ENCODE measurements at regions not wholly inside any gene's neighbourhood (a gene's known extent, or its start where the extent isn't known, plus 50 kb on each side); places are given as distances from the start of the nearest gene placed in this dataset.

- no peaks in the 10 kb centered on the region for H3K27me3 Mint-ChIP-seq
- peaks cover 0 to 3% (median 0%) of the 10 kb centered on the region in 3 donors for H3K9me3 Mint-ChIP-seq
- no peak overlapping the region for H3K27ac Mint-ChIP-seq
Observed at GRCh38 chr4:124183231-124183630, 529.3 kb downstream of the ANKRD50 start.

DNA sequence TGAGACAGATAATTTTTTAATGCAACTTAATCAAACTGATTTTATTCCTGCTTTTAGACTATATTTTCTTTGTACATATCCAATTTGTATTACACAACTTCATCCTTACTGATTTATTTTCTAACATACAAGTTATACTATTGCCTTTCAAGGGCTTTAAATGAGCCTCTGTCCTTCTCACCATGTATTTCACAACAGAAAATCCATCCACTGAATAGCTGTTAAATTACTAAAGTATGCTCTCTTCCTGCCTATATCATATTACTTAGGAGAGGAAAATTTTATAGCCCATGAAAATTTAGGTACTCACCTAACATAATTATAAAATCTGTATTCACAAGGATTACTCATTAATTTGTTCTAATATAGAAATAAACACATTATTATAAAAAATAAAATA is 528.6 kb downstream of the ANKRD50 start:
- Mint-ChIP-seq H3K4me3 (no peak overlapping the region), H3K27ac (no peak overlapping the region), H3K4me1 (peaks cover 0 to 2% (median 0%) of the 10 kb centered on the region in 3 donors), H3K36me3 (no peaks in the 10 kb centered on the region), H3K9me3 (peaks cover 0 to 3% (median 0%) of the 10 kb centered on the region in 3 donors), H3K27me3 (no peaks in the 10 kb centered on the region)

More at GRCh38 chr4:124183231-124183630, 529.3 kb downstream of the ANKRD50 start:
- Mint-ChIP-seq H3K4me1 (peaks cover 0 to 2% (median 0%) of the 10 kb centered on the region in 3 donors), H3K4me3 (no peak overlapping the region), H3K36me3 (no peaks in the 10 kb centered on the region)

DNA sequence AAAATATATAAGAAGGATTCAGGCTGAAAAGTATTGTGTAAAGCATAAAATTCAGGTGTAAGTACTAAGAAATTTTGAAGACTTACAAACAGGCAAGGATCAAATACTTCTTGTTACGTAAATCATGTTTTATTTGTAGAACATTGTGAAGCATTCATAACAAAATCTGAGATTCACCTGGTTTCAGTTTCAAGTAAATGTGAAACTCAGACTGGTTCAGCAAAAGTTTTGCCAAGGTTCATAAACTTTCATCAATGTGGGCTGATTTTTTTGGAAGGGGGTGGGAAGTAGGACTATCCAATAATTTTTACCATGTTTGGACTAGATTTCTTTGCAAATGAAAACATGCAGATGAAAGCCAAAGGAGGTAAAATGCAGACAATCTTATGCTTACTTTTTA is 527.7 kb downstream of the ANKRD50 start:
- Mint-ChIP-seq H3K27me3 (no peaks in the 10 kb centered on the region), H3K36me3 (no peaks in the 10 kb centered on the region), H3K4me3 (no peak overlapping the region), H3K9me3 (peaks cover 0 to 3% (median 0%) of the 10 kb centered on the region in 3 donors), H3K4me1 (peaks cover 0 to 2% (median 0%) of the 10 kb centered on the region in 3 donors), H3K27ac (no peak overlapping the region)

DNA sequence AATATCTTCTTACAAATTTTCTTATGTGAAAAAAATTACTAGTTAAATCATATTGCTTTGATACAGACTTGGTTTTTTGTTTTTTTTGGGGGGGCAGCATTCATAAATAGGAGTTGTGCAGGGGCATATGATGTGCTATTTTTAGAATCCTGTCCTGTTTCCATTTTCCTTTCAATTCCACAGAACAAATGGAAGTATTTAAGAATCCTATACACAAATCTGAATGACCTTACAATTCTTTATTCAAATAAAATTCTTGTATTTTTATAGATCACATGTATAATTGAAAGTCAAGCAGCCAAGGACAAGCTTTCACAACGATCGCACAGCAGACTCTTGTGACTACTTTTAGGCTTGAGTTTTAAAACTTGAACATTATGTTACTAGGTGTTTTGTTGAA is 523.9 kb downstream of the ANKRD50 start:
- Mint-ChIP-seq H3K4me1 (no peaks in the 10 kb centered on the region), H3K4me3 (no peak overlapping the region)

DNA sequence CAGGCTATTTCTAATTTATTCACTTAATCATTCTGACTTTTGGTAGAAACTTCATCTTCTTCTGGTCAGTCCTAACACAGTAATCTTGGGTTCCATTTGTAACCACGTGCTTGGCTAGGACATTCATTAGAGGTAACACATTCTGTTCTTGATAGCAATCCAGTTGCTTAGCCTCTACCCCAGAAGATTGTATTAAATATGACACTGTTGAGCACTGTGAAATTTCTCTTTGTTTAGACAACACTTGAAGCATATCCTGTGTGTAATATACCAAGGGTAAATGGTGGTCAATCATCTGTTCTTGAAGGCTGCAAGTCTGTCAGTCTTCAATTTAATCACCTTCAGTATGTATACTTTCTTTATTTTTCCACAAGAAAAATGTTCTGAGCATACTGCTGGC is 523.0 kb downstream of the ANKRD50 start:
- Mint-ChIP-seq H3K4me3 (no peak overlapping the region), H3K4me1 (no peaks in the 10 kb centered on the region), H3K27ac (no peak overlapping the region), H3K36me3 (no peaks in the 10 kb centered on the region), H3K27me3 (no peaks in the 10 kb centered on the region), H3K9me3 (peaks cover 3 to 7% (median 3%) of the 10 kb centered on the region in 3 donors)

More for the DNA sequence above, 523.9 kb downstream of the ANKRD50 start:
- Mint-ChIP-seq H3K27ac (no peak overlapping the region), H3K36me3 (no peaks in the 10 kb centered on the region), H3K9me3 (peaks cover 3 to 7% (median 3%) of the 10 kb centered on the region in 3 donors), H3K27me3 (no peaks in the 10 kb centered on the region)

- Mint-ChIP-seq H3K4me3 (no peak overlapping the region), H3K27ac (no peak overlapping the region), H3K27me3 (no peaks in the 10 kb centered on the region), H3K4me1 (no peaks in the 10 kb centered on the region), H3K36me3 (no peaks in the 10 kb centered on the region), H3K9me3 (peaks cover 1 to 12% (median 3%) of the 10 kb centered on the region in 3 donors)
Observed at GRCh38 chr4:124191329-124191728, 521.2 kb downstream of the ANKRD50 start.

GRCh38 chr4:124192544-124192943 is 520.0 kb downstream of the ANKRD50 start:
- H3K4me1 Mint-ChIP-seq: no peaks in the 10 kb centered on the region
- no peak overlapping the region for H3K27ac Mint-ChIP-seq
- H3K4me3 Mint-ChIP-seq: no peak overlapping the region
- H3K36me3 Mint-ChIP-seq: no peaks in the 10 kb centered on the region
- no peaks in the 10 kb centered on the region for H3K27me3 Mint-ChIP-seq
- H3K9me3 Mint-ChIP-seq: peaks cover 1 to 12% (median 3%) of the 10 kb centered on the region in 3 donors

- Mint-ChIP-seq H3K27me3 (no peaks in the 10 kb centered on the region), H3K36me3 (no peaks in the 10 kb centered on the region), H3K9me3 (peaks cover 0 to 5% (median 0%) of the 10 kb centered on the region in 3 donors), H3K4me1 (no peaks in the 10 kb centered on the region), H3K4me3 (no peak overlapping the region), H3K27ac (no peak overlapping the region)
Observed at GRCh38 chr4:124199185-124199584, 513.3 kb downstream of the ANKRD50 start.

- no peak overlapping the region for H3K27ac Mint-ChIP-seq
- no peak overlapping the region for H3K4me3 Mint-ChIP-seq
- no peaks in the 10 kb centered on the region for H3K27me3 Mint-ChIP-seq
- H3K36me3 Mint-ChIP-seq: no peaks in the 10 kb centered on the region
- H3K4me1 Mint-ChIP-seq: no peaks in the 10 kb centered on the region
- H3K9me3 Mint-ChIP-seq: peaks cover 0 to 5% (median 0%) of the 10 kb centered on the region in 3 donors
Observed at GRCh38 chr4:124199755-124200154, 512.8 kb downstream of the ANKRD50 start.

GRCh38 chr4:124201636-124202035 is 510.9 kb downstream of the ANKRD50 start:
- H3K9me3 Mint-ChIP-seq: no peaks in the 10 kb centered on the region
- no peaks in the 10 kb centered on the region for H3K27me3 Mint-ChIP-seq
- no peak overlapping the region for H3K27ac Mint-ChIP-seq
- H3K4me1 Mint-ChIP-seq: no peaks in the 10 kb centered on the region
- H3K4me3 Mint-ChIP-seq: no peak overlapping the region
- no peaks in the 10 kb centered on the region for H3K36me3 Mint-ChIP-seq

- Mint-ChIP-seq H3K4me1 (no peaks in the 10 kb centered on the region), H3K27ac (no peak overlapping the region), H3K27me3 (no peaks in the 10 kb centered on the region), H3K4me3 (no peak overlapping the region), H3K36me3 (no peaks in the 10 kb centered on the region), H3K9me3 (peaks cover 0 to 1% (median 0%) of the 10 kb centered on the region in 3 donors)
Observed at GRCh38 chr4:124202099-124202498, 510.4 kb downstream of the ANKRD50 start.

DNA sequence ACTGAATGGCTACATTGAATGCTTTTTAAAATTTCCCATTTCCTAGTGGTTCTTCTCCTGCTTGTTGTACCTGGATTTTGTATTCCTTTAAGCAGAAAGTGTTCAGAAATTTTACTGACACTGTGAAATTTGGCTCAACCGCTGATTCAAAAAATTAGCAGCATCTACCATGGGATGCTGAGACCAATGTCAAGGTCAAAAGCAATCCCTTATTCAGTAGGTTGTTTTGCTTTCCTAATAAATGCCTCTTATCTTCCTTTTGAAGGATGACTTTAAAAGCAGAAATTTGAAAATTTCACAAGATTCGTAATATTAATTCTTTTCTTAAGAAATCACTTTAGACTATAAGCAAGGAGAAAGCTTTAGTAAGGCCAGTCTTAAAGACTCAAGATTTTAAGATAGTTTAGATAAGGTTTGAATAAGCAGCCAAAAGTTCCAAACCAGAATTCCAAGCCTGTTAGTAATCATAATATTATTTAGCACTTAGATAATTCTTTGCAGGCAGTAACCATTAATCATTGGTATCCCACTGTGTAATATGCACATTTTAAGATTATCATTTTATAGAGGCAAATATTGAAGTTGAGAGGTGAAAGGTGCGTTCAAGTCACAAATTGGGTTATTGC is 508.8 kb downstream of the ANKRD50 start:
- H3K9me3 Mint-ChIP-seq: peaks cover 0 to 4% (median 0%) of the 10 kb centered on the region in 3 donors
- no peaks in the 10 kb centered on the region for H3K27me3 Mint-ChIP-seq
- no peak overlapping the region for H3K27ac Mint-ChIP-seq
- no peaks in the 10 kb centered on the region for H3K36me3 Mint-ChIP-seq
- H3K4me3 Mint-ChIP-seq: no peak overlapping the region
- H3K4me1 Mint-ChIP-seq: no peaks in the 10 kb centered on the region

DNA sequence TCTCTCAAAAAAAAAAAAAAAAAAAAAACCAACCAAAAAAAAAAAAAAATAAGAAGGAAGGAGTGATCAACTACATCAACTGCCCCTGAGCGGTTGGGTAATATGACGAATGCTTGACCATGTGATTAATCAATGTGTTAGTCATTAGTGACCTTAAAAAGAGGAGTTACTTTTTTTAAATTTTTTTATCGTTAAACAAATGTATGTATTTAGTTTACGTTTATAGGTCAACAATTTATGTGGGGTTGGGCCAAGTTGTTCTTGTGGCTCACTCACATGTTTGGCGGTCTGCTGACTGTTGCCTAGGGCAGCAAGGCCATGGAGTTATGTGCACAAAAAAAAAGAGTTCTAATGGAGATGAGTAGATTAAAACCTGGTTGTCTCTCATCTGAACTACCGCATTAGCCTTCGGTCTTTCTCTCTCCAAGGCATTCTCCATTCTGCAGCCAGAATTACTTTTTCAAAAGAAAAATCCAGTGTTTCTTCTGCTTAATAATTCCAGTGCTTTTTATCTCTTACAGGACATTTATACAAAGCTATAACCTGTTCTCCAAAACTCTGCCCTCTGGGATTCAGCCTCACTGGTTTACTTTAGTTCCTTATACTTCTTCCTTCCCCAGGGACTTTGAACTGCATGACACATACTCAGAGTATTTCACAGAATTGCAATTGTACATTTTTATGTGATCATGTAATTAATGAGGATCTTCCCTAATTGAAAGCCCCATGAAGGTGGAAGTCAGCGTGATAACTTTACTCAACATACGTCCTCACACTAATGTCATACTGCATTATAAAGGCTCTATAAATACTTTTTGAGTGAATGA is 505.5 kb downstream of the ANKRD50 start:
- no peak overlapping the region for H3K27ac Mint-ChIP-seq
- H3K4me3 Mint-ChIP-seq: no peak overlapping the region
- no peaks in the 10 kb centered on the region for H3K4me1 Mint-ChIP-seq
- H3K27me3 Mint-ChIP-seq: no peaks in the 10 kb centered on the region
- H3K36me3 Mint-ChIP-seq: no peaks in the 10 kb centered on the region
- peaks cover 0 to 4% (median 0%) of the 10 kb centered on the region in 3 donors for H3K9me3 Mint-ChIP-seq

- no peak overlapping the region for H3K4me3 Mint-ChIP-seq
- H3K36me3 Mint-ChIP-seq: no peaks in the 10 kb centered on the region
- no peaks in the 10 kb centered on the region for H3K27me3 Mint-ChIP-seq
- H3K4me1 Mint-ChIP-seq: no peaks in the 10 kb centered on the region
- no peak overlapping the region for H3K27ac Mint-ChIP-seq
- H3K9me3 Mint-ChIP-seq: peaks cover 0 to 4% (median 0%) of the 10 kb centered on the region in 3 donors
Observed at GRCh38 chr4:124209211-124209610, 503.3 kb downstream of the ANKRD50 start.

DNA sequence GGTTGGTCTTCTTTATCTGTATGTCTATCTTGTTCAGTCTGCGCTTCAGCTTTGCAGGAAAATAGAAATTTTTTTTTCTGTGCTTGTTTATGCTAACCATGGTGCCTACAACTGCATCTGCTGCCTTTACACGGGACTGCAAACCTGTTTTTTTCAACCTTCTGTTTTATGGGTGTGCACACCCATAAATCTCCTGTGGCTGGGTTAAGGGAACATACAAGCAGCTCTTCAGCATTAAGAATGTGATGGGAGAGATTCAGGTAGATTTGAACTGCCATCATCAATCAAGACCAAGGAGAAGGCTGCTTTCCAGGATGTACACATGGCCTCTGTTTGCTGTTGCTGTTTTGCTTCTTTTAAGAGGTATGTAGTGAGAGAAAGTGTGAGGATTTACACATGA is 502.9 kb downstream of the ANKRD50 start:
- H3K27me3 Mint-ChIP-seq: no peaks in the 10 kb centered on the region
- H3K27ac Mint-ChIP-seq: no peak overlapping the region
- H3K4me1 Mint-ChIP-seq: no peaks in the 10 kb centered on the region
- no peak overlapping the region for H3K4me3 Mint-ChIP-seq
- peaks cover 0 to 4% (median 0%) of the 10 kb centered on the region in 3 donors for H3K9me3 Mint-ChIP-seq
- H3K36me3 Mint-ChIP-seq: no peaks in the 10 kb centered on the region

All from IgD-negative memory B cell (primary cell).